Small intestine (tissue), 7 donors: ENCODE measurements at regions not wholly inside any gene's neighbourhood (a gene's known extent, or its start where the extent isn't known, plus 50 kb on each side); places are given as distances from the start of the nearest gene placed in this dataset.

Source experiments
- DNase-seq, 2 donors: peaks; one replicate each; pipeline versions ENCODE4 v3.0.0 to v3.0.0-alpha.2; 2013
- FAIRE-seq: peaks from 2 replicates; lab custom pipeline; 2012; peaks lifted over from hg19 to GRCh38; lab: Jason Lieb, UNC
- H3K27ac ChIP-seq, 3 donors: one replicate each; pipeline ENCODE4 v1.5.1; 2013; ENCODE audit warnings: low read length in 2 of 3, mild to moderate bottlenecking in 2 of 3, control low read depth in 1 of 3, inconsistent platforms in 1 of 3, low read depth in 1 of 3, moderate library complexity in 1 of 3
- H3K27me3 ChIP-seq, 3 donors: one replicate each; pipeline ENCODE4 v1.6.1; 2013; ENCODE audit warnings: low read length in 3 of 3, inconsistent platforms in 1 of 3; ENCODE audit not compliant: control insufficient read depth in 3 of 3, insufficient read depth in 3 of 3
- H3K36me3 ChIP-seq, 3 donors: one replicate each; pipeline ENCODE4 v1.6.1; 2013; ENCODE audit warnings: low read length in 3 of 3, inconsistent platforms in 1 of 3, low read depth in 1 of 3, mild to moderate bottlenecking in 1 of 3, moderate library complexity in 1 of 3; ENCODE audit not compliant: control insufficient read depth in 3 of 3, insufficient read depth in 2 of 3
- H3K4me1 ChIP-seq, 3 donors: one replicate each; pipeline ENCODE4 v1.6.1; 2013; ENCODE audit warnings: low read length in 2 of 3, inconsistent platforms in 1 of 3, low read depth in 1 of 3, mild to moderate bottlenecking in 1 of 3, moderate library complexity in 1 of 3; ENCODE audit not compliant: control insufficient read depth in 3 of 3, insufficient read depth in 2 of 3
- H3K4me3 ChIP-seq, 3 donors: one replicate each; pipeline ENCODE4 v1.5.1; 2013; ENCODE audit warnings: low read length in 3 of 3, control low read depth in 1 of 3, inconsistent platforms in 1 of 3, low read depth in 1 of 3, mild to moderate bottlenecking in 1 of 3, moderate library complexity in 1 of 3
- H3K9me3 ChIP-seq, 2 donors: one replicate each; pipeline ENCODE4 v1.6.1; 2013; ENCODE audit warnings: low read depth in 1 of 2, low read length in 1 of 2; ENCODE audit not compliant: control insufficient read depth in 2 of 2, insufficient read depth in 1 of 2
- WGBS, 3 donors: extraction: QIAGEN DNeasy Blood & Tissue Kit; methylation state at CpG; one replicate each; pipeline ENCODE4 v1.1.7; 2013; 5-methylcytosine and 5-hydroxymethylcytosine counted together
- donor health status: healthy with polysubstance abuse.
- donor health status: control.
- donor health status: control.
- donor health status: Bipolar disorder and iron deficiency.
- donor health status: healthy.

GRCh38 chr9:90285946-90286345 lies 356.7 kb downstream of the DIRAS2 start:
- DNase-seq (no peak), FAIRE-seq (no peak)
- WGBS, 3 donors, result 86 to 93% (median 92%) methylated on average over 2 of the region's 2 CpGs
- Histone ChIP-seq H3K27ac (no peak overlapping the region), H3K4me1 (no peaks in the 10 kb centered on the region), H3K27me3 (no peaks in the 10 kb centered on the region), H3K9me3 (peaks cover 0 to 8% of the 10 kb centered on the region in 2 donors), H3K36me3 (no peaks in the 10 kb centered on the region), H3K4me3 (no peak overlapping the region)

DNA sequence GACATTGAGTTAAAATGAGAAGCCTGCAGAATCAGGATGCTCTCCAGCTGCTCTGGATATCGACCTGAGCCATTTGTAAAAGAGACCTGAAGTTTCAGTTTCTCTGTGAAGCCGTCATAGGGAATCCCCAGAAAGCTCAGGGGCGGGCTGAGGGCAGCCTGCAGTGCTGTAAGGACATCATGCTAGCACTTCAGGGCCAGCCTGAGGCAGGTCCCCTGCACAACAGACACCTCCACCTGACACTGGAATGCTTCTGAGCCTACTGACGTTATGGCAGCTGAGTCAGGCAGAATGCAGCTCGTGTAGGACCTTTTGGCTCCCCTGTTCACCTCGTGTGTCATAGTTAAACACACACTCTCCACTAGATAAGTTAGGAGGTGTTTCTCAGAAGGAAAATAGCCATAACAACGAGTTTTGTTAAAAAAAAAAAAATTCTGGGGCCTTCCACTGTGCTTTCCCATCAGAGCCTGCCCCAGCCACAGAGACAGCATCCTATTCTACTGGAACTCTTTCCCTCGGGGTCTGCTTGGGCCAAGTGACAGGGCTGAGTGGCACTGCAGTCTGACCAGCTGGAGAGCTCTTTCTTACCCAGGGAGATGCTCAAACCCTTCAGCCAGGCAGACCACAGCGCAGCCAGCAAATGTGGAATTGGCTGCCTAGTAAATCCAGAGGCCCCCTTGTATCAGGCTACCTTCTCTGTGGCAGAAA lies 354.9 kb downstream of the DIRAS2 start:
- FAIRE-seq, result no peak
- DNase-seq, result peak in 1 of 2 donors; percentile 16
- no peak overlapping the region for H3K4me3 ChIP-seq
- 36 to 55% (median 36%) methylated on average over 9 of the region's 9 CpGs for WGBS, 3 donors
- no peaks in the 10 kb centered on the region for H3K36me3 ChIP-seq
- peaks cover 0 to 8% of the 10 kb centered on the region in 2 donors for H3K9me3 ChIP-seq
- H3K27ac ChIP-seq, result no peak overlapping the region
- H3K27me3 ChIP-seq, result no peaks in the 10 kb centered on the region
- H3K4me1 ChIP-seq, result no peaks in the 10 kb centered on the region

- FAIRE-seq, result no peak
- H3K27me3 ChIP-seq, result no peaks in the 10 kb centered on the region
- WGBS, 3 donors, result 41 to 72% (median 43%) methylated on average over 2 of the region's 2 CpGs
Observed at GRCh38 chr9:90288275-90288639, 354.4 kb downstream of the DIRAS2 start.

GRCh38 chr9:90290716-90291485 lies 351.7 kb downstream of the DIRAS2 start:
- Histone ChIP-seq H3K4me3 (no peak overlapping the region), H3K9me3 (peaks cover 0 to 8% of the 10 kb centered on the region in 2 donors), H3K36me3 (no peaks in the 10 kb centered on the region), H3K4me1 (no peaks in the 10 kb centered on the region), H3K27me3 (no peaks in the 10 kb centered on the region), H3K27ac (no peak overlapping the region)
- DNase-seq (no peak), FAIRE-seq (no peak)
- WGBS, 3 donors, result 70 to 76% (median 70%) methylated on average over 5 of the region's 5 CpGs

More at GRCh38 chr9:90288275-90288639, 354.4 kb downstream of the DIRAS2 start:
- no peak for DNase-seq
- Histone ChIP-seq H3K36me3 (no peaks in the 10 kb centered on the region), H3K9me3 (peaks cover 0 to 8% of the 10 kb centered on the region in 2 donors), H3K27ac (no peak overlapping the region), H3K4me1 (no peaks in the 10 kb centered on the region), H3K4me3 (no peak overlapping the region)

- Histone ChIP-seq H3K4me3 (no peak overlapping the region), H3K27ac (no peak overlapping the region), H3K27me3 (no peaks in the 10 kb centered on the region), H3K36me3 (no peaks in the 10 kb centered on the region), H3K4me1 (no peaks in the 10 kb centered on the region), H3K9me3 (no peaks in the 10 kb centered on the region)
- DNase-seq (no peak), FAIRE-seq (no peak)
- WGBS, 3 donors, result 43 to 63% (median 60%) methylated on average over 6 of the region's 6 CpGs
Observed at GRCh38 chr9:90296539-90296938, 346.1 kb downstream of the DIRAS2 start.

DNA sequence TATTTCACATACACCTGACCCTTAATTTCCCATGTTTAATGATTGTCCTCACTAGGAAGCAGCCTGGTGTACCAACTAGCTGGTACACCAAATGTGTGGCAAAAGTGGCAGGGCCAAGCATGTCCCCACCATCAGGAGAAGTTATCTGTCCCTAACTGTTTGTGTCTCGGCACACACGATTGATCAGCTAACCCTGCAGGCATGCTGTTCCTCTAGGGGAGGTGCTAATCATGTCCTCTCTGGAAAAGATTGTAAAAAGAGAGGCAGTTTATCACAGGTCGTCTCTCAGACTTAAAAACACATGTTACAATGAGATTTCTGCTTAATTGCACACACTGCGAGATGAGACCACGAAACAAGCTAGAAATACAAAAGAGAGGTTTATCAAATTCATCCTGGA lies 342.7 kb downstream of the DIRAS2 start:
- DNase-seq, result no peak
- WGBS, 3 donors, result 67 to 81% (median 72%) methylated on average over 5 of the region's 5 CpGs
- no peak overlapping the region for H3K4me3 ChIP-seq
- H3K27me3 ChIP-seq, result no peaks in the 10 kb centered on the region
- no peak for FAIRE-seq
- no peaks in the 10 kb centered on the region for H3K9me3 ChIP-seq
- no peaks in the 10 kb centered on the region for H3K36me3 ChIP-seq
- H3K4me1 ChIP-seq, result no peaks in the 10 kb centered on the region
- no peak overlapping the region for H3K27ac ChIP-seq

DNA sequence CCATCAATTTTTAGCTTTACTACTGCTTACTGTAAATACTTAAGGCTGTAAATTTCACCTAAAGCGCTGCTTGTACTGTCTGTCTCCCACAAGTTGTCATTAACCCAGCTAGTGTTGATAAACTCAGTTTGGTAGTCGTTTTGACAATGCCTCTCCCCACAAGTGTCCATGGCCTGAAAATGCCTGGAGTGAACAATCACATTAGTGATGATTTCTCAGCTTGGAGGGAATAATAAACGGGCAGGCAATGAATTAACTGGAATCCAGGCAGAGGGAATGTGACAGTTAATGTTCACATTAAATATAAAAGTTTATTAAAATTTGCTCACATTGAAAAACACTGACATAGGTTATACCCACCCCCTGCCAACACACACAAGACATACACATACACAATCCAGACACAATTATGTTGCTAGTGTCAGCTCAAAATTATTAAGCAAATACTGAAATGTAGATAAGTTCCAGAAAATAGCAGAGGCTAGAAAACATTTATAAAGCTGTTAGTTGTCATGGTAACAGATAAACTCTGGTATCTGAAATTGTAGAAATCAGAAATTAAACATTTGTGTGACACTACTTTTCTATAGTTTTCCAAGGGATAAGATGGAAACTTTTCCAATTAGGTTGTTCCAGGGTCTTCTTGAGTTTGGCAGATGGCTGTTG lies 341.9 kb downstream of the DIRAS2 start:
- no peaks in the 10 kb centered on the region for H3K9me3 ChIP-seq
- no peak for FAIRE-seq
- no peaks in the 10 kb centered on the region for H3K36me3 ChIP-seq
- 48 to 52% (median 52%) methylated on average over 3 of the region's 3 CpGs for WGBS, 3 donors
- no peak for DNase-seq
- no peaks in the 10 kb centered on the region for H3K4me1 ChIP-seq
- H3K27me3 ChIP-seq, result no peaks in the 10 kb centered on the region
- peak overlapping the region in 1 of 3 donors; percentile 36 for H3K27ac ChIP-seq
- no peak overlapping the region for H3K4me3 ChIP-seq

- Histone ChIP-seq H3K4me1 (no peaks in the 10 kb centered on the region), H3K36me3 (no peaks in the 10 kb centered on the region), H3K9me3 (no peaks in the 10 kb centered on the region), H3K4me3 (no peak overlapping the region), H3K27me3 (no peaks in the 10 kb centered on the region), H3K27ac (peak overlapping the region in 1 of 3 donors; percentile 36)
- FAIRE-seq (no peak), DNase-seq (peak; percentile 73)
- WGBS, 3 donors, result 11 to 22% (median 22%) methylated on average over 8 of the region's 8 CpGs
Observed at GRCh38 chr9:90301277-90301653, 341.4 kb downstream of the DIRAS2 start.
